GM12878 (cell line): ENCODE measurements at regions not wholly inside any gene's neighbourhood (a gene's known extent, or its start where the extent isn't known, plus 50 kb on each side); places are given as distances from the start of the nearest gene placed in this dataset.

Source experiments
- BCL11A ChIP-seq: IDR thresholded peaks from 2 replicates; pipeline ENCODE4 v1.6.1; 2011; ENCODE audit warnings: low read depth, low read length
- EP300 ChIP-seq, 2 experiments: fragments of 150-350 bp in 1 of 2; IDR thresholded peaks; 2 replicates each; pipeline ENCODE4 v1.6.1; 2011 to 2012; ENCODE audit warnings: low read depth in 2 of 2, low read length in 2 of 2, borderline replicate concordance in 1 of 2, improper control_type of control experiment in 1 of 2, inconsistent platforms in 1 of 2; ENCODE audit not compliant: control insufficient read depth in 1 of 2
- EZH2 ChIP-seq: IDR thresholded peaks from 2 replicates; pipeline ENCODE4 v1.6.1; 2012; ENCODE audit warnings: low read depth, mild to moderate bottlenecking, control low read depth, inconsistent platforms, low read length, borderline replicate concordance; ENCODE audit not compliant: control insufficient read depth
- HCFC1 ChIP-seq: fragments of 150-350 bp; IDR thresholded peaks from 2 replicates; pipeline ENCODE4 v1.6.1; 2014; ENCODE audit warnings: low read length
- MYC ChIP-seq: IDR thresholded peaks from 2 replicates; pipeline ENCODE4 v1.6.1; 2011; ENCODE audit warnings: mild to moderate bottlenecking, low read length, moderate library complexity, inconsistent platforms; ENCODE audit not compliant: insufficient read depth, insufficient replicate concordance, insufficient read length, severe bottlenecking
- POLR2AphosphoS5 ChIP-seq: IDR thresholded peaks from 2 replicates; pipeline ENCODE4 v1.6.1; 2011; ENCODE audit warnings: mild to moderate bottlenecking, low read length, inconsistent platforms
- RCOR1 ChIP-seq: conservative IDR thresholded peaks from 2 replicates; pipeline ENCODE4 v1.6.1; 2012; ENCODE audit warnings: low read depth, low read length, improper control_type of control experiment
- SRF ChIP-seq, 2 experiments: IDR thresholded peaks; 2 replicates each; pipeline ENCODE4 v1.6.1; 2011; ENCODE audit warnings: low read depth in 2 of 2, low read length in 2 of 2, mild to moderate bottlenecking in 1 of 2, moderate library complexity in 1 of 2
- TF ChIP-seq, protein P1 (sequence below), 3 experiments: IDR thresholded peaks in 2 of 3; conservative IDR thresholded peaks in 1 of 3; 2 replicates each; pipeline ENCODE4 v1.5.1; 2011; ENCODE audit warnings: low read depth in 3 of 3, low read length in 3 of 3, mild to moderate bottlenecking in 3 of 3, control low read depth in 2 of 3, moderate library complexity in 2 of 3, inconsistent platforms in 1 of 3, mixed read lengths in 1 of 3; ENCODE audit not compliant: control insufficient read depth in 2 of 3, insufficient read depth in 1 of 3; ENCODE audit errors: extremely low read depth in 1 of 3
- TF ChIP-seq, protein P2 (sequence below): IDR thresholded peaks from 2 replicates; pipeline ENCODE4 v1.6.1; 2012; ENCODE audit warnings: mild to moderate bottlenecking, low read depth, low read length

DNA sequence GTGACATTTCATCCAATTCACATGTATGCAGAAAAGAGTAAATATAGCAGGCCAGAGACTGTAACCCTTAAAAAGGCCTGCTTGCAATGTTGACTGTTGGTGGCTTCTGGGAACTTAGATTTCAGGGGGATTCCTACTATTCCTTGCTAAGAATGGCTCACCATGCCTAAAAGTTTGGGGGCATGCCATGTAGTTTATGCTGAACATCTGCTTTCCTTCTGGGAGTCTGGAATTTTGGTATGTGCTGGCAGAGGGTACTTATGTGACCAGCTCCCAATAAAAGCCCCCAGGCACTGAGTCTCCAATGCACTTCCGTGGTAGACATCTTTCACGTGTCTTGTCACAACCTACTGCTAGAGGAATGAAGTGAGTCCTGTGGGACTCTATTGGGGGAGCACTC, 88.4 kb upstream of the PCDH8 start:
- TF ChIP-seq EZH2 (no peak), HCFC1 (no peak), SRF (IDR thresholded peaks at IDR 0.05; ENCODE audit: low read depth in 2 of 2, low read length in 2 of 2) (no peak), MYC (no peak), EP300 (IDR thresholded peaks at IDR 0.05; ENCODE audit: borderline replicate concordance in 1 of 2, control insufficient read depth in 1 of 2, low read depth in 2 of 2, low read length in 2 of 2) (no peak), POLR2AphosphoS5 (no peak), RCOR1 (no peak), BCL11A (no peak)
- TF ChIP-seq, protein P1, sequence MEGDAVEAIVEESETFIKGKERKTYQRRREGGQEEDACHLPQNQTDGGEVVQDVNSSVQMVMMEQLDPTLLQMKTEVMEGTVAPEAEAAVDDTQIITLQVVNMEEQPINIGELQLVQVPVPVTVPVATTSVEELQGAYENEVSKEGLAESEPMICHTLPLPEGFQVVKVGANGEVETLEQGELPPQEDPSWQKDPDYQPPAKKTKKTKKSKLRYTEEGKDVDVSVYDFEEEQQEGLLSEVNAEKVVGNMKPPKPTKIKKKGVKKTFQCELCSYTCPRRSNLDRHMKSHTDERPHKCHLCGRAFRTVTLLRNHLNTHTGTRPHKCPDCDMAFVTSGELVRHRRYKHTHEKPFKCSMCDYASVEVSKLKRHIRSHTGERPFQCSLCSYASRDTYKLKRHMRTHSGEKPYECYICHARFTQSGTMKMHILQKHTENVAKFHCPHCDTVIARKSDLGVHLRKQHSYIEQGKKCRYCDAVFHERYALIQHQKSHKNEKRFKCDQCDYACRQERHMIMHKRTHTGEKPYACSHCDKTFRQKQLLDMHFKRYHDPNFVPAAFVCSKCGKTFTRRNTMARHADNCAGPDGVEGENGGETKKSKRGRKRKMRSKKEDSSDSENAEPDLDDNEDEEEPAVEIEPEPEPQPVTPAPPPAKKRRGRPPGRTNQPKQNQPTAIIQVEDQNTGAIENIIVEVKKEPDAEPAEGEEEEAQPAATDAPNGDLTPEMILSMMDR (IDR thresholded peaks at IDR 0.05 in 2 of 3, conservative IDR thresholded peaks at IDR 0.05 in 1 of 3; ENCODE audit: control insufficient read depth in 2 of 3, extremely low read depth in 1 of 3, insufficient read depth in 1 of 3, low read depth in 3 of 3, low read length in 3 of 3) = no peak
- TF ChIP-seq, protein P2, sequence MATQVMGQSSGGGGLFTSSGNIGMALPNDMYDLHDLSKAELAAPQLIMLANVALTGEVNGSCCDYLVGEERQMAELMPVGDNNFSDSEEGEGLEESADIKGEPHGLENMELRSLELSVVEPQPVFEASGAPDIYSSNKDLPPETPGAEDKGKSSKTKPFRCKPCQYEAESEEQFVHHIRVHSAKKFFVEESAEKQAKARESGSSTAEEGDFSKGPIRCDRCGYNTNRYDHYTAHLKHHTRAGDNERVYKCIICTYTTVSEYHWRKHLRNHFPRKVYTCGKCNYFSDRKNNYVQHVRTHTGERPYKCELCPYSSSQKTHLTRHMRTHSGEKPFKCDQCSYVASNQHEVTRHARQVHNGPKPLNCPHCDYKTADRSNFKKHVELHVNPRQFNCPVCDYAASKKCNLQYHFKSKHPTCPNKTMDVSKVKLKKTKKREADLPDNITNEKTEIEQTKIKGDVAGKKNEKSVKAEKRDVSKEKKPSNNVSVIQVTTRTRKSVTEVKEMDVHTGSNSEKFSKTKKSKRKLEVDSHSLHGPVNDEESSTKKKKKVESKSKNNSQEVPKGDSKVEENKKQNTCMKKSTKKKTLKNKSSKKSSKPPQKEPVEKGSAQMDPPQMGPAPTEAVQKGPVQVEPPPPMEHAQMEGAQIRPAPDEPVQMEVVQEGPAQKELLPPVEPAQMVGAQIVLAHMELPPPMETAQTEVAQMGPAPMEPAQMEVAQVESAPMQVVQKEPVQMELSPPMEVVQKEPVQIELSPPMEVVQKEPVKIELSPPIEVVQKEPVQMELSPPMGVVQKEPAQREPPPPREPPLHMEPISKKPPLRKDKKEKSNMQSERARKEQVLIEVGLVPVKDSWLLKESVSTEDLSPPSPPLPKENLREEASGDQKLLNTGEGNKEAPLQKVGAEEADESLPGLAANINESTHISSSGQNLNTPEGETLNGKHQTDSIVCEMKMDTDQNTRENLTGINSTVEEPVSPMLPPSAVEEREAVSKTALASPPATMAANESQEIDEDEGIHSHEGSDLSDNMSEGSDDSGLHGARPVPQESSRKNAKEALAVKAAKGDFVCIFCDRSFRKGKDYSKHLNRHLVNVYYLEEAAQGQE = no peak
